ENCODE measurements at regions not wholly inside any gene's neighbourhood (a gene's known extent, or its start where the extent isn't known, plus 50 kb on each side); places are given as distances from the start of the nearest gene placed in this dataset.

GRCh38 chr3:26081806-26082205 is 291.9 kb downstream of the OXSM start:
- H3K27ac ChIP-seq (ENCODE audit: low read depth, low read length) = no peak overlapping the region
- Mint-ChIP-seq H3K9me3 (ENCODE audit: unreplicated experiment) (peaks cover 4% of the 10 kb centered on the region), H3K4me3 (ENCODE audit: unreplicated experiment) (no peak overlapping the region), H3K27me3 (ENCODE audit: low read depth, unreplicated experiment) (no peaks in the 10 kb centered on the region), H3K4me1 (ENCODE audit: low read depth, unreplicated experiment) (no peaks in the 10 kb centered on the region), H3K27ac (ENCODE audit: unreplicated experiment) (no peak overlapping the region), H3K36me3 (ENCODE audit: low read depth, unreplicated experiment) (no peaks in the 10 kb centered on the region)
- no peaks in the 10 kb centered on the region for H3K4me1 ChIP-seq (ENCODE audit: insufficient read depth, low read length)
- no peak for FAIRE-seq
- H4K20me1 ChIP-seq (ENCODE audit: insufficient read depth, low read length) = no peaks in the 10 kb centered on the region
- H3K79me2 ChIP-seq (ENCODE audit: insufficient read depth, low read length) = no peaks in the 10 kb centered on the region
- H3K9me3 ChIP-seq (ENCODE audit: insufficient read depth, low read depth, low read length) = no peaks in the 10 kb centered on the region
- H3K4me2 ChIP-seq (ENCODE audit: low read length) = no peak overlapping the region
- no peak overlapping the region for H2AFZ ChIP-seq (ENCODE audit: low read depth, low read length)
- no peaks in the 10 kb centered on the region for H3K36me3 ChIP-seq (ENCODE audit: insufficient read depth, low read length)
- H3K4me3 ChIP-seq (ENCODE audit: insufficient read depth, low read depth, low read length) = no peak overlapping the region
- DNase-seq (ENCODE audit: low read depth) = no peak
- no peaks in the 10 kb centered on the region for H3K27me3 ChIP-seq (ENCODE audit: insufficient read depth, low read length)
- H3K9ac ChIP-seq (ENCODE audit: low read length) = no peak overlapping the region
- no peak for TF ChIP-seq CTCF (IDR thresholded peaks at IDR 0.05; ENCODE audit: insufficient read depth, low read depth, low read length)
- TF ChIP-seq EZH2 (IDR thresholded peaks at IDR 0.05; ENCODE audit: insufficient read depth, low read length) = no peak

- Histone ChIP-seq H3K27ac (ENCODE audit: low read depth, low read length) (no peak overlapping the region), H3K4me3 (ENCODE audit: insufficient read depth, low read depth, low read length) (no peak overlapping the region), H3K79me2 (ENCODE audit: insufficient read depth, low read length) (no peaks in the 10 kb centered on the region), H4K20me1 (ENCODE audit: insufficient read depth, low read length) (no peaks in the 10 kb centered on the region), H3K9ac (ENCODE audit: low read length) (no peak overlapping the region), H3K36me3 (ENCODE audit: insufficient read depth, low read length) (no peaks in the 10 kb centered on the region), H2AFZ (ENCODE audit: low read depth, low read length) (no peak overlapping the region), H3K9me3 (ENCODE audit: insufficient read depth, low read depth, low read length) (peaks cover 4% of the 10 kb centered on the region), H3K27me3 (ENCODE audit: insufficient read depth, low read length) (no peaks in the 10 kb centered on the region), H3K4me1 (ENCODE audit: insufficient read depth, low read length) (no peaks in the 10 kb centered on the region), H3K4me2 (ENCODE audit: low read length) (no peak overlapping the region)
- TF ChIP-seq EZH2 (IDR thresholded peaks at IDR 0.05; ENCODE audit: insufficient read depth, low read length) (no peak), CTCF (IDR thresholded peaks at IDR 0.05; ENCODE audit: insufficient read depth, low read depth, low read length) (no peak)
- DNase-seq (ENCODE audit: low read depth) (no peak), FAIRE-seq (no peak)
- no peak overlapping the region for H3K4me3 Mint-ChIP-seq (ENCODE audit: unreplicated experiment)
- no peaks in the 10 kb centered on the region for H3K4me1 Mint-ChIP-seq (ENCODE audit: low read depth, unreplicated experiment)
- H3K27me3 Mint-ChIP-seq (ENCODE audit: low read depth, unreplicated experiment) = no peaks in the 10 kb centered on the region
- H3K27ac Mint-ChIP-seq (ENCODE audit: unreplicated experiment) = no peak overlapping the region
- H3K9me3 Mint-ChIP-seq (ENCODE audit: unreplicated experiment) = peaks cover 12% of the 10 kb centered on the region
- H3K36me3 Mint-ChIP-seq (ENCODE audit: low read depth, unreplicated experiment) = no peaks in the 10 kb centered on the region
Observed at GRCh38 chr3:26082911-26083310, 293.0 kb downstream of the OXSM start.

- Histone ChIP-seq H3K79me2 (ENCODE audit: insufficient read depth, low read length) (no peaks in the 10 kb centered on the region), H2AFZ (ENCODE audit: low read depth, low read length) (no peak overlapping the region), H3K27me3 (ENCODE audit: insufficient read depth, low read length) (no peaks in the 10 kb centered on the region), H3K9me3 (ENCODE audit: insufficient read depth, low read depth, low read length) (peaks cover 4% of the 10 kb centered on the region), H3K36me3 (ENCODE audit: insufficient read depth, low read length) (no peaks in the 10 kb centered on the region), H3K4me1 (ENCODE audit: insufficient read depth, low read length) (no peaks in the 10 kb centered on the region), H3K4me3 (ENCODE audit: insufficient read depth, low read depth, low read length) (no peak overlapping the region), H3K27ac (ENCODE audit: low read depth, low read length) (no peak overlapping the region), H4K20me1 (ENCODE audit: insufficient read depth, low read length) (no peaks in the 10 kb centered on the region), H3K4me2 (ENCODE audit: low read length) (no peak overlapping the region), H3K9ac (ENCODE audit: low read length) (no peak overlapping the region)
- FAIRE-seq (no peak), DNase-seq (ENCODE audit: low read depth) (no peak)
- TF ChIP-seq EZH2 (IDR thresholded peaks at IDR 0.05; ENCODE audit: insufficient read depth, low read length) = no peak
- no peak for TF ChIP-seq CTCF (IDR thresholded peaks at IDR 0.05; ENCODE audit: insufficient read depth, low read depth, low read length)
- H3K4me1 Mint-ChIP-seq (ENCODE audit: low read depth, unreplicated experiment) = no peaks in the 10 kb centered on the region
- peaks cover 17% of the 10 kb centered on the region for H3K9me3 Mint-ChIP-seq (ENCODE audit: unreplicated experiment)
- H3K27ac Mint-ChIP-seq (ENCODE audit: unreplicated experiment) = no peak overlapping the region
- H3K4me3 Mint-ChIP-seq (ENCODE audit: unreplicated experiment) = no peak overlapping the region
- H3K27me3 Mint-ChIP-seq (ENCODE audit: low read depth, unreplicated experiment) = no peaks in the 10 kb centered on the region
- H3K36me3 Mint-ChIP-seq (ENCODE audit: low read depth, unreplicated experiment) = peaks cover 2% of the 10 kb centered on the region
Observed at GRCh38 chr3:26084629-26085028, 294.7 kb downstream of the OXSM start.

Data from astrocyte (in vitro differentiated cells and primary cell).